ENCODE measurements at regions not wholly inside any gene's neighbourhood (a gene's known extent, or its start where the extent isn't known, plus 50 kb on each side); places are given as distances from the start of the nearest gene placed in this dataset.

DNA sequence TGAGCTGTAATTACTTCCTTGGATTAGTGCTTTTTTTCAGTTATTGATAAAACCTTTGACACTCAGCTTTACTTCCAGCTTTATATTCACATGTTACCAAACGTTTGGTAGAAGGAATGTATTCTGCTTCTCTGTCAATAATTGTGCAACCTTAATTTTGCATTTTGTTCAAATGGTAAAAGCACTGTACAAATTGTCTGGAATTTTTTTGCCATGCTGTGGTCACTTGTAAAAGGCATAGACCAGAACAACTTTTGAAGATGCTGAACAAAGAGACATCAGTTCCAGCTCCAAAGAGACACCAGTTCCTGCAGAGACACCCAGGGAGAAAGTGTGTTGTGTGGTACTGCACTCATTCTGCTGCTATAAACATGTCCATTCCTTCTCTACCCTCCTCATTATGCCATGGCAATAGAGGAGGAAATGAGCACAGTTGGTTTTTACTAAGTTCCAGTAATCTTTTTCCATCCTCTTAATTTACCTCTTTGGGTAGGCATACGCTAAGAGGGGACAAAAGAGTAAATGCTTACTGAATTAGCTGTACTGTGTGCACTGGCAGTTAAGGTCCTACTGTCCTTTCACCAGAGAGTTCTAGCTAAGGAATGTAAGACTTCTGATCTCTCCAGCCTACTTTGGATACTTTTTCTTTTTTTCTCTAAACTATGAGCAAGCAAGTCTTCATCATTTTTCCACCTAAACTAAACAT lies 387.4 kb downstream of the FGF10 start:
- Histone ChIP-seq H2AFZ (ENCODE audit: low read depth, low read length) (no peak overlapping the region), H3K36me3 (ENCODE audit: control insufficient read depth, insufficient read depth, low read length) (no peaks in the 10 kb centered on the region), H3K4me2 (ENCODE audit: insufficient read depth, low read length) (no peak overlapping the region), H3K79me2 (ENCODE audit: control insufficient read depth, insufficient read depth, low read length) (no peaks in the 10 kb centered on the region), H3K27me3 (ENCODE audit: control insufficient read depth in 2 of 2, insufficient read depth in 2 of 2, low read length in 2 of 2) (no peaks in the 10 kb centered on the region), H3K9me3 (replicated peaks; ENCODE audit: control insufficient read depth, insufficient read depth, low read depth, low read length) (no peaks in the 10 kb centered on the region; the same call in 1 of the 2 replicates), H3K27ac (ENCODE audit: extremely low read depth, low read depth, low read length) (no peak overlapping the region), H3K4me1 (replicated peaks in 1 of 2; ENCODE audit: control insufficient read depth in 2 of 2, insufficient read depth in 2 of 2, low read length in 2 of 2) (no peaks in the 10 kb centered on the region), H3K9ac (ENCODE audit: insufficient read depth in 1 of 2, low read depth in 2 of 2, low read length in 2 of 2) (no peak overlapping the region), H3K4me3 (no peak overlapping the region), H4K20me1 (replicated peaks; ENCODE audit: control insufficient read depth, insufficient read depth, low read length) (no peaks in the 10 kb centered on the region), H3K9me1 (ENCODE audit: control insufficient read depth, insufficient read depth, low read length) (no peaks in the 10 kb centered on the region)
- in situ Hi-C loops (cut with MboI) (no loop called here), intact Hi-C loops (cut with micrococcal nuclease) (no loop called here)
- DNase-seq (ENCODE audit: extremely low read depth in 1 of 4, low spot score in 3 of 4) (no peak), ATAC-seq (no peak), FAIRE-seq (no peak)
- TF ChIP-seq SRSF7 (optimal IDR thresholded peaks at IDR 0.05; ENCODE audit: low read depth, low read length) (no peak), RB1 (IDR thresholded peaks at IDR 0.05; ENCODE audit: low read depth) (no peak), CBX2 (IDR thresholded peaks at IDR 0.05; ENCODE audit: insufficient read depth, low read length, poor library complexity, severe bottlenecking) (no peak), ZBTB8A (IDR thresholded peaks at IDR 0.05; ENCODE audit: partially characterized antibody) (no peak), THRAP3 (IDR thresholded peaks at IDR 0.05; ENCODE audit: borderline replicate concordance) (no peak), TAL1 (IDR thresholded peaks at IDR 0.05) (no peak), ZNF124 (CRISPR knock-in tag; IDR thresholded peaks at IDR 0.05) (no peak), TFAM (CRISPR knock-in tag; conservative IDR thresholded peaks at IDR 0.05) (no peak), BHLHE40 (IDR thresholded peaks at IDR 0.05; ENCODE audit: low read length) (no peak), MEF2A (IDR thresholded peaks at IDR 0.05; ENCODE audit: control insufficient read depth, low read depth, low read length) (no peak), ZNF589 (CRISPR knock-in tag; IDR thresholded peaks at IDR 0.05; ENCODE audit: low read depth) (no peak), ELF2 (CRISPR knock-in tag; IDR thresholded peaks at IDR 0.05) (no peak), ADNP (tag; IDR thresholded peaks at IDR 0.05) (no peak), SOX6 (IDR thresholded peaks at IDR 0.05) (no peak)
- TF ChIP-seq, protein P1, sequence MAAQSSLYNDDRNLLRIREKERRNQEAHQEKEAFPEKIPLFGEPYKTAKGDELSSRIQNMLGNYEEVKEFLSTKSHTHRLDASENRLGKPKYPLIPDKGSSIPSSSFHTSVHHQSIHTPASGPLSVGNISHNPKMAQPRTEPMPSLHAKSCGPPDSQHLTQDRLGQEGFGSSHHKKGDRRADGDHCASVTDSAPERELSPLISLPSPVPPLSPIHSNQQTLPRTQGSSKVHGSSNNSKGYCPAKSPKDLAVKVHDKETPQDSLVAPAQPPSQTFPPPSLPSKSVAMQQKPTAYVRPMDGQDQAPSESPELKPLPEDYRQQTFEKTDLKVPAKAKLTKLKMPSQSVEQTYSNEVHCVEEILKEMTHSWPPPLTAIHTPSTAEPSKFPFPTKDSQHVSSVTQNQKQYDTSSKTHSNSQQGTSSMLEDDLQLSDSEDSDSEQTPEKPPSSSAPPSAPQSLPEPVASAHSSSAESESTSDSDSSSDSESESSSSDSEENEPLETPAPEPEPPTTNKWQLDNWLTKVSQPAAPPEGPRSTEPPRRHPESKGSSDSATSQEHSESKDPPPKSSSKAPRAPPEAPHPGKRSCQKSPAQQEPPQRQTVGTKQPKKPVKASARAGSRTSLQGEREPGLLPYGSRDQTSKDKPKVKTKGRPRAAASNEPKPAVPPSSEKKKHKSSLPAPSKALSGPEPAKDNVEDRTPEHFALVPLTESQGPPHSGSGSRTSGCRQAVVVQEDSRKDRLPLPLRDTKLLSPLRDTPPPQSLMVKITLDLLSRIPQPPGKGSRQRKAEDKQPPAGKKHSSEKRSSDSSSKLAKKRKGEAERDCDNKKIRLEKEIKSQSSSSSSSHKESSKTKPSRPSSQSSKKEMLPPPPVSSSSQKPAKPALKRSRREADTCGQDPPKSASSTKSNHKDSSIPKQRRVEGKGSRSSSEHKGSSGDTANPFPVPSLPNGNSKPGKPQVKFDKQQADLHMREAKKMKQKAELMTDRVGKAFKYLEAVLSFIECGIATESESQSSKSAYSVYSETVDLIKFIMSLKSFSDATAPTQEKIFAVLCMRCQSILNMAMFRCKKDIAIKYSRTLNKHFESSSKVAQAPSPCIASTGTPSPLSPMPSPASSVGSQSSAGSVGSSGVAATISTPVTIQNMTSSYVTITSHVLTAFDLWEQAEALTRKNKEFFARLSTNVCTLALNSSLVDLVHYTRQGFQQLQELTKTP (IDR thresholded peaks at IDR 0.05; ENCODE audit: low read depth in 1 of 2, partially characterized antibody in 2 of 2), result no peak
- TF ChIP-seq, protein P2, sequence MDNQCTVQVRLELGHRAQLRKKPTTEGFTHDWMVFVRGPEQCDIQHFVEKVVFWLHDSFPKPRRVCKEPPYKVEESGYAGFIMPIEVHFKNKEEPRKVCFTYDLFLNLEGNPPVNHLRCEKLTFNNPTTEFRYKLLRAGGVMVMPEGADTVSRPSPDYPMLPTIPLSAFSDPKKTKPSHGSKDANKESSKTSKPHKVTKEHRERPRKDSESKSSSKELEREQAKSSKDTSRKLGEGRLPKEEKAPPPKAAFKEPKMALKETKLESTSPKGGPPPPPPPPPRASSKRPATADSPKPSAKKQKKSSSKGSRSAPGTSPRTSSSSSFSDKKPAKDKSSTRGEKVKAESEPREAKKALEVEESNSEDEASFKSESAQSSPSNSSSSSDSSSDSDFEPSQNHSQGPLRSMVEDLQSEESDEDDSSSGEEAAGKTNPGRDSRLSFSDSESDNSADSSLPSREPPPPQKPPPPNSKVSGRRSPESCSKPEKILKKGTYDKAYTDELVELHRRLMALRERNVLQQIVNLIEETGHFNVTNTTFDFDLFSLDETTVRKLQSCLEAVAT (IDR thresholded peaks at IDR 0.05), result no peak
- TF ChIP-seq, protein P3, sequence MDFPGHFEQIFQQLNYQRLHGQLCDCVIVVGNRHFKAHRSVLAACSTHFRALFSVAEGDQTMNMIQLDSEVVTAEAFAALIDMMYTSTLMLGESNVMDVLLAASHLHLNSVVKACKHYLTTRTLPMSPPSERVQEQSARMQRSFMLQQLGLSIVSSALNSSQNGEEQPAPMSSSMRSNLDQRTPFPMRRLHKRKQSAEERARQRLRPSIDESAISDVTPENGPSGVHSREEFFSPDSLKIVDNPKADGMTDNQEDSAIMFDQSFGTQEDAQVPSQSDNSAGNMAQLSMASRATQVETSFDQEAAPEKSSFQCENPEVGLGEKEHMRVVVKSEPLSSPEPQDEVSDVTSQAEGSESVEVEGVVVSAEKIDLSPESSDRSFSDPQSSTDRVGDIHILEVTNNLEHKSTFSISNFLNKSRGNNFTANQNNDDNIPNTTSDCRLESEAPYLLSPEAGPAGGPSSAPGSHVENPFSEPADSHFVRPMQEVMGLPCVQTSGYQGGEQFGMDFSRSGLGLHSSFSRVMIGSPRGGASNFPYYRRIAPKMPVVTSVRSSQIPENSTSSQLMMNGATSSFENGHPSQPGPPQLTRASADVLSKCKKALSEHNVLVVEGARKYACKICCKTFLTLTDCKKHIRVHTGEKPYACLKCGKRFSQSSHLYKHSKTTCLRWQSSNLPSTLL (IDR thresholded peaks at IDR 0.05), result no peak
- WGBS (ENCODE audit: insufficient coverage, low coverage, missing lambda C conversion rate), result 0% methylated on average over 2 of the region's 2 CpGs
- POLR2A ChIA-PET, result no interaction called here
- no TSS peak for BruUV-seq (replicated peaks)
- CTCF ChIA-PET (ENCODE audit: low intra/inter-chr PET ratio), result no interaction called here
